Heart left ventricle (tissue), 13 donors: ENCODE measurements at regions not wholly inside any gene's neighbourhood (a gene's known extent, or its start where the extent isn't known, plus 50 kb on each side); places are given as distances from the start of the nearest gene placed in this dataset.

Source experiments
- CTCF ChIP-seq, 12 donors: fragments of 200-600 bp; sonication (generic) in 4 of 12; IDR thresholded peaks; one replicate each; pipeline versions ENCODE4 v1.5.0 to v1.8.0; 2018 to 2022; ENCODE audit warnings: antibody characterized with exemption in 12 of 12, mild to moderate bottlenecking in 5 of 12
- POLR2A ChIP-seq, 2 donors: fragments of 450-650 bp; IDR thresholded peaks; one replicate each; pipeline ENCODE4 v1.6.1; 2017; ENCODE audit warnings: antibody characterized with exemption in 2 of 2, mild to moderate bottlenecking in 2 of 2, moderate library complexity in 2 of 2
- donor health status: ischemic (EF 13 %, LVEDD 7.1; RV severe dilation, severe dysfunction).
- donor health status: DM: no; HTN: yes; CAD: no.
- donor health status: DM: no; HTN: no; CAD: no.
- donor health status: ischemic (EF 25% LVEDD 6.9; RV normal size, moderate dysfunction).
- donor health status: ischemic (EF 25% LVEDD 5.7; RV mildly dilated, moderate dysfunction).
- donor health status: ischemic (EF 35%, LVEDD 5.7; RV mildly dilated, moderate dysfunction).
- donor health status: nonischemic (EF 11% LVEDD 7.7; RV severe dilation, severe dysfunction).
- donor health status: DM: yes; HTN: yes; CAD: no.
- donor health status: PGD.
- donor health status: ischemic (EF 29% LVEDD 5.4; RV normal size, mild dysfunction).
- donor health status: nonischemic (EF 23%, LVEDD 6.1; RV moderate dilation, normal function).

GRCh38 chr1:47579809-47580208, 142.0 kb downstream of the FOXD2 start:
- TF ChIP-seq POLR2A (IDR thresholded peaks at IDR 0.05) (no peak), CTCF (IDR thresholded peaks at IDR 0.05) (no peak)
